Endothelial cell of hepatic sinusoid (primary cell): ENCODE measurements at regions not wholly inside any gene's neighbourhood (a gene's known extent, or its start where the extent isn't known, plus 50 kb on each side); places are given as distances from the start of the nearest gene placed in this dataset.
"Not testable (repeated sequence)": the region's sequence is repeated elsewhere in the genome, so short reads cannot be mapped to it uniquely, and the experiment has no call there.

ENCODE experiments used
- in situ Hi-C: cut with HindIII; loops from 2 replicates; pipeline ENCODE4 v1.10.0; 2017; ENCODE audit warnings: low sequenced_read_pairs

DNA sequence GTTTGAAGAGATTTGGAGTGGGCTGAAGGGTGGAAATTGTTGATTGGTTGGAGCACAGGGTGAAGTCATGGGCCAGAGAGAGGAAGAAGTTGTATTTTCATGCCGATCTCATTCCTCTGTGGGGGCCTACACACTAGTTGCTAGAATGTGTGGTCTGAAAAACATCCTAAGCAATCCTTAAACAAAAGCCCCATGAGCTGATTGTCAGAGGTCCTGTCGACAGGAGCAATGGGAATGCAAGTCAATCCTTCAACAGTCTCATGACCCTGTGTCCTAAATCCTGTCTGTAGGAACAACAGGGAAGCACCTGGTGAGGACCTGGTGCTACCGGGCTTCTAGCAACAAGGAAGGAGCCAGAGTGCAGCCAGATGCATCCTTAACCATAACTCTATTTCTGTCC is 324.0 kb upstream of the TMEM132C start:
- in situ Hi-C loops: no loop called here

DNA sequence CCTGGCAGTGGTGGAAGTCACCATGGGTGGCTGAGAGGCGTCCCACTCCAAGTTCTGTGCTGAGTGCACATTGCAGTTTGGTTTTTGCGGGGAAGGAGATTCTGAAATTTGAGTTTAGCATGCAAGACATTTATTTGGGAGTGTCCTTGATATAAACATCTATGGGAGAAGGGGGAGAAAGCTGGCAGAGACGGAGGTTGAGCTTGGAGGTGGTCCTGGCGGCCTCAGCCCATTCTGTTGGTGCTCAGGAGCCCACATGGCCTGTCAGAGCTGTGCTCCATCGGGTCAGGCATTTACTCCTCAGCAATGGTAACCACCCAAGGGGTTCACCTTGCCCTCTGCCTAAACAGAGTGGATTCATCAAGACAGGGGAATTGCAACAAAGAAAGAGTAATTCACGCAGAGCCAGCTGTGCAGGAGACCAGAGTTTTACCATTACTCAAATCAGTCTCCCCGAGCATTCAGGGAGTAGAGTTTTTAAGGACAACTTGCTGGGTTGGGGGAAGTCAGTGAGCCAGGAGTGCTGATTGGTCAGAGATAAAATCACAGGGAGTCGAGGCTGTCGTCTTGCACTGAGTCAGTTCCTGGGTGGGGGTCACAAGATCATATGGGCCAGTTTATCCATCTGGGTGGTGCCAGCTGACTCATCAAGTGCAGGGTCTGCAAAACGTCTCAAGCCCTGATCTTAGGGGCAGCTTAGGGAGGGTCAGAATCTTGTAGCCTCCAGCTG is 323.3 kb upstream of the TMEM132C start:
- in situ Hi-C loops: no loop called here

DNA sequence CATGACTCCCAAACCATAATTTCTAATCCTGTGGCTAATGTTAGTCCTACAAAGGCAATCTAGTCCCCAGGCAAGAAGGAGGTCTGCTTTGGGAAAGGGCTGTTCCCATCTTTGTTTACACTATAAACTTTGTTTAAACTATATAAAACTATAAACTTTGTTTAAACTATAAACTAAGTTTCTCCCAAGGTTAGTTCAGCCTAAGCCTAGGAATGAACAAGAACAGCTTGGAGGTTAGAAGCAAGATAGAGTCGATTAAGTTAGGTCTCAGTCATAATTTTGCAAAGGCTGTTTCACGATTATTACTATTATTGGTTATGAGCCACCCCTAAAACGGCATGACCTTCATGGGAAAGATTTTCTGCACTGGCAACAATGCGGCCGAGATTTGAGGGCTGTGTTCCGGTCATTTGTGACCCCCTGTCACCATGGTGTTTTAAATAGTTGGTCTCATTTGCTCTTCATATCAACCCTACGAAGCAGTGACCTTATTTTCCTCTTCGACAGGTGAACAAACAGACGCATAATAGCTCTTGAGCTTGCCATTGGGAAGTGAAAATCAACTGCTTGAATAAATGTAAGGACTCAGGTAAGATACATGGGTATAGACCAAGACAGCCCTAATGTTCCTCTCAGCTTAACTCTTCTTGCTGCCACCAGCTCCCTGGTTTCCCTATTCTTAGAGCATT is 322.6 kb upstream of the TMEM132C start:
- in situ Hi-C loops: no loop called here

DNA sequence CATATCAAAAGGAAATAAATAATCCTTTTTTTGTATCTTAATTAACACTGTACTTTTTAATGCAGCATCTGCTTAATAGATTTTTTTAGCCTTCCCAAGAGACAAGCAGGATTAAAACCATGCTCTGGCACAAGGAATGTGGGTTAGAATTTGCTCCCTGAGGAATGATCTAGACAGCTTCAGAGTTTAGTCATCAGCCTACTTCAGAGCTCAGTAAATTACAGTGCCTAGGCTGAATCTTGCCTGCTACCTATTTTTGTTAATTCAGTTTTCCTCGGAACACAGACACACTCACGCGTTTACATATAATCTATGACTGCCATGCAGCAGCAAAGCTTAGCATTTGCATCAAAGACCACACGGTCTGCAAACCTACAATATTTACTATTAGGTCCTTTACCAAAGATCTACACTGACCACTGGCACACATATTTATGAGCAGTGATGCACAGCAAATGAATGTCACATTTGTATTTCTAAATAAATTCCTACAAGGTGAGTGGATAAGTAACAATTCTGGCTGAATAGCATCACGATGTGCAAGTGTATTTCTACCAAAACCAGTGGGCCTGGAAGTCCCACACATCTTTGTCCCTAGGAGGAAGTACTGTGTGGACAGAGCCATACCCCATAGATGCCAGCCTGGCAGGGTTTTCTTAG is 309.8 kb upstream of the TMEM132C start:
- in situ Hi-C loops: no loop called here

DNA sequence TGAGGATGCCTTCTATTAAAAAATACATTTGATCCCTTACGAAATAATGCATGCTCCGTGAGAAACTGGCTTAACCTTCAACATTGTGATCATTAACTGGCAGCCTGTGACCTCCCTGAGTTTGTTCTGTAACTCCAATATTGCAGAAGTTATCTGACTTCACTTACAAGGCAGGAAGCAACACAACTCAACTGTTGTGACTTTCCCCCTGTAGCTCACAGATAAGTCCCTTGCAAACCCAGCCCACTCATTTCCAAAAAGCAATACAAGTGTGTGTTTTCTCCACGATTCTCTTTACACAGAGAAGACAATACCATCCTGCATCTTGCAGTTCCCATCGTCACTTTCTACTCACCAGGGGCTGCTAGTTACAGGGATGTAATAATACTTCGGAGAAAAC is 304.7 kb upstream of the TMEM132C start:
- in situ Hi-C loops: no loop called here

DNA sequence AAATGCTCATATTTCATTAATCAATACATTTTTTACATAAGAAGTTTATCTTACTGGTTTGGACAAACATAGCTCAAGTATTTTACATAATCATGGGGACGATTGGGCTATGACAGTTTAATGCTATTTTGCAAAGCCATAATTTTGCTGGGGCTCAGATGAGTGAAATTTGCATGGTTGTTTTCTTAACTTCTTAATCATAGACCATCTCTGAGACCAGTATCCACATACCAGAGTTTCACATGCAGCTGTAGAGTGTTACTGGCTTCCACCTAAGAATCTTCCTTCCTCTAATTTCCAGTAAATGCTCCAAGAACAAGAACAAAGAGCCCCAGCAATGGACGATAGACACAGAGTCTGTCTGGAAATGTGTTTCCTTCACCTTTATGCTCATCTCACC is 303.0 kb upstream of the TMEM132C start:
- in situ Hi-C loops: no loop called here

DNA sequence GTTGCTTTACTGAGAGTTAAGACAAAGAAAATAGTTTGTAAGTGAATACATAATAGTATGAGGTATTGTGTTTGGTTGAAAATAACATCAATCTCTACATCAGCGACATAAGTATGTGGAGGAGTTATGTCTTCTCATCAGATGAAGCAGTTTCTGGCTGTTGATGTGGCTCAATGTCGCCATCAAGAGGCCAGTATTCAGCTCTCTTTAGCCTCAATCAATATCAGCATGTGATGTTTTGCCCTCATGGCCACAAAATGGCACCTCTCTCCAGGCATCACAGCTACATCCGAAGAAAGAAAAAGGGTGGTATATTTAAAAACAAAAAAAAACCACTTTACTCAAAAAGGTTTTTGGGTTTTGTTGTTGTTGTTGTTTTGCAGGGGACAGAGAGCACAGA is 302.3 kb upstream of the TMEM132C start:
- in situ Hi-C loops: no loop called here

DNA sequence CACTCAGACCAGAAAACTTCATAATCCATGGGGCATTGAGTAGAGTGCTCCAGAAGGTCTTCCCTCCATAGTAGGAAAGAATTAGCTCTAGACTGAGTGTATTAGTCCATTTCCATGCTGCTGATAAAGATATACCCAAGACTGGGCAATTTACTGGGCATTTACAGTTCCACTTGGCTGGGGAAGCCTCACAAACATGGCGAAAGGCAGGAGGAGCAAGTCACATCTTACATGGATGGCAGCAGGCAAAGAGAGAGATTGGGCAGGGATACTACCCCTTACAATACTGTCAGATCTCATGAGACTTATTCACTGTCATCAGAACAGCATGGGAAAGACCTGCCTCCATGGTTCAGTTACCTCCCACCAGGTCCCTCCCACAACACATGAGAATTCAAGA is 300.6 kb upstream of the TMEM132C start:
- in situ Hi-C loops: no loop called here

DNA sequence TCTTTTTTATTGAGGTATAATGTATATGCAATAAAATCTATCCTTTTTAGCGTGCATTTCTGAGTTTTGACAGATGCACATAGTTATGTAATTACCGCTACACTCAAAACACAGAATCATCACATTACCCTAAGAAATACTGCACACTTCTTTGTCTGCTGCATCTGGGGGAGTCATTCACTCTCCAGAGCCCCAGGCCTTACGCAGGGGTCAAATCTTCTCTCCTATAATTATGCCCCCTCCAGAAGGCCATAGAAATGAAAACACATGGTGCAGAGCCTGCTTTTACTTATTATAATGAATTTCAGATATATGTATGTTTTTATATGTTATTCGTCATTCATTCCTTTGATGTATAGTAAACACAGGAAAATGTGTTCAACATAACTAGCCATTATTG is 296.5 kb upstream of the TMEM132C start:
- in situ Hi-C loops: no loop called here

DNA sequence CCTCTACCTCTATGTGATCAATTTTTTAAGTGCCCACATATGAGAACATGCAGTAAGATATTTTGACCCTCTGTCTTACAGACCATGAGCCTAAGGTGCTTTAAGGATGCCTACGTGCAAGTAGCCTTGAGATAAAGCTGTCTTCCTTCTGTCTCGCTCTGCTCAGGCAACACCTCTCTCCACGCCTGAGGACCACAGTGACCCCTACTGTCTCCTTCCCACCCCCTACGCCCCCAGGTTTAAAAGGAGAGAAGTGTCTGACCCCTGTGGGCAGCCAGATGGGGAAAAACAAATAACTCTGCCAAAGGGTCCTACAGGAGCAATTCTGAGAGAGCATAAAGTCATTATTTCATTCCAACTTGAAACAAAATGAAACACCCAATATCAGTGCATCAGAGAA is 286.4 kb upstream of the TMEM132C start:
- in situ Hi-C loops: no loop called here

DNA sequence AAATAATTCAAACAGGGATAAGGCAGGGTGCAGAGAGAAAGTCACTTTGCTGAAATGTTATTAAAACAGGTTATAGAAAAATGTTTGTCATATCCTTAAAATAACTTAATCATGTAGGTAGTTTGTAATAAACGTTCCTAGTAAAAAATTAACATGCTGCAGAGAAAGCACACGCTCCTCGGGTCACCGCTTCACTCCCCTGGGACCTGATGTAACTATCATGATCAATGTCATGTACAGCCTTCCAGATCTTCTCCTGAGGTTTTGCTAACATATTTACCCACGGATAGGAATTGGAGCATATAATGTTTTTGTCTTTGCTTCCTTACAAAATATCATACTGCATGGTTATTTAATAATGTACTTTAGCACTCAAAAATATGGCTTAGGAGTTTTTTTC is 285.1 kb upstream of the TMEM132C start:
- in situ Hi-C loops: no loop called here

DNA sequence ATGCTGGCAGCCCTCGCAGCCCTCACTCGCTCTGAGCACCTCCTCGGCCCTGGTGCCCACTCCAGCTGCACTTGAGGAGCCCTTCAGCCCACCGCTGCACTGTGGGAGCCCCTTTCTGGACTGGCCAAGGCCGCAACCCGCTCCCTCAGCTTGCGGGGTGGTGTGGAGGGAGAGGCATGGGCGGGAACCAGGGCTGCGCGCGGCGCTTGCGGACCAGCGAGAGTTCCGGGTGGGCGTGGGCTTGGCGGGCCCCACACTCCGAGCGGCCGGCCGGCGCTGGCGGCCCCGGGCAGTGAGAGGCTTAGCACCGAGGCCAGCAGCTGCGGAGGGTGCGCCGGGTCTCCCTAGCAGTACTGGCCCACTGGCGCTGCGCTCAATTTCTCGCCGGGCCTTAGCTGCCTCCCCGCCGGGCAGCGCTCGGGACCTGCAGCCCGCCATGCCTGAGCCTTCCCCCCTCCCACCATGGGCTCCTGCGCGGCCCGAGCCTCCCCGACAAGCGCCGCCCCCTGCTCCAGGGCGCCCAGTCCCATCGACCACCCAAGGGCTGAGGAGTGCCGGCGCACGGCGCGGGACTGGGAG is 283.7 kb upstream of the TMEM132C start:
- in situ Hi-C loops: not testable (repeated sequence)

DNA sequence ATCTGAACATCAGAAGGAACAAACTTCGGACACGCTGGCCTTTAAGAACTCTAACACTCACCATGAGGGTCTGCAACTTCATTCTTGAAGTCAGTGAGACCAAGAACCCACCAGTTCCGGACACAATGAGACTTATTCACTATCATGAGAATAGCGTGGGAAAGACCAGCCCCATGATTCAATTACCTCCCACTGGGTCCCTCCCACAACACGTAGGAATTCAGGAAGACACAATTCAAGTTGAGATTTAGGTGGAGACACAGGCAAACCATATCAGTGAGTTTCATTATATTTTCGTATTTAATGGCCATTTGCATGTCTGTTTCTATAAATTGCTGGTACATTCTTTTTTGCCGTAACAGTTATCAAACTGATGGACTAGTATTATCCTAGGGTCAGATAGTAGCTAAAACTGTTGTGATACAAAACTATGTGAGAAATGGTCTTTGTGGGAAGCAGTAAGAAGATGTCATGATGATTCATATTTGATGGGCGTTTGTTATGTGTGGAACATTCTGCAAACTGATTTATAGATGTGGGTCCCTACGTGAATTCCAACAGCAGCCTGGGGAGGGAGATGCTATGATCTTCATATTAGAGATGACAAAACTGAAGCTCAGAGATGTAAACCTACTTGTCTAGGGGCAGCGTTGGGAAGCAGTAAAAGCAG is 282.4 kb upstream of the TMEM132C start:
- in situ Hi-C loops: no loop called here

DNA sequence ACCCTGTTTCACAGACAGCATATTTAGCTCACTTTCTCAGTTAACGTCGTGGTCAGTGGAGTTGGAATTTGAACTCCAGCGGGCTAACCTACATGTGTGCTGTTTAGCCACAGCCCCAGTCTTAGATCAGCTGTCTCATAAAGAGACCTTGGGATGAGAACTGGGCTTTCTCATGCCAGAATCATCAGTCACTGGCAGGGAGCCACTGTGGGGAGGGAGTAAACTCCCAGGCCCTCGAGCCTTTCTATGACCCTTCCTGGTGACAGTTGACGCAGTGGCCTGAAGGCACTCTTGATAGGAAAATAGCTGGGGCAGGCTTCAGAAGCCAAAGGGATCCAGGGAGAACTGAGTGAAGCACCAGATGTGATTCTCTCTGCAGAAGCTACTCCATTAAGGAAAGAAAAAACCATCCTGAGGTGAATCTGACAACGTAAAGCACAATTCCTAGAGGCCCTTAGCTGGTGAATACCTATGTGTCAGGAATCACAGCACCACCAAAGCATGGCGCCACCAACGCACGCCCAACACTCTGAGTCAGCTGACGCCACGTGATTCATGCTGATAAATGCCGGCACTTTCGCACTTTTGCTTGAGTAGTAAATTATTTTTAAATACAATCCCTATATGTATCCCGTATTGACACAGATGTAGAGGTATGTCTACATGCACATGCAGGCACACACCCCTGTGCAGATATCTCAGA is 279.6 kb upstream of the TMEM132C start:
- in situ Hi-C loops: no loop called here

DNA sequence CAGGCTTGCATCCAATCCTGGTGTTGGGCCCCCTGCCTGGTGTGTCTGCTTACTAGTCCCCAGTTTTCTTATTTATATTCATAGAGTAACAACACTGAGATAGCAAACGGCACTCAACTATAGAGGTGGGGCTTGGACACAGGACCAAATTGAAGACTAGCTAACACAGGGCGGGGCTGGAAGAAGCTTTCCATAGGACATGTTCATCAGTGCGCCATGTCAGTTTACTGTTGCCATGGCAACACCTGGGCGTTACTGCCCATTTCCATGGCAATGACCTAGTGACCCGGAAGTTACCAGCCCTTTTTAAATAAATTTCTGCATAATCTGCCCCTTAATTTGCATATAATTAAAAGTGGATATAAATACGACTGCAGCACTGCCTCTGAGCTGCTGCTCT is 275.5 kb upstream of the TMEM132C start:
- in situ Hi-C loops: no loop called here

DNA sequence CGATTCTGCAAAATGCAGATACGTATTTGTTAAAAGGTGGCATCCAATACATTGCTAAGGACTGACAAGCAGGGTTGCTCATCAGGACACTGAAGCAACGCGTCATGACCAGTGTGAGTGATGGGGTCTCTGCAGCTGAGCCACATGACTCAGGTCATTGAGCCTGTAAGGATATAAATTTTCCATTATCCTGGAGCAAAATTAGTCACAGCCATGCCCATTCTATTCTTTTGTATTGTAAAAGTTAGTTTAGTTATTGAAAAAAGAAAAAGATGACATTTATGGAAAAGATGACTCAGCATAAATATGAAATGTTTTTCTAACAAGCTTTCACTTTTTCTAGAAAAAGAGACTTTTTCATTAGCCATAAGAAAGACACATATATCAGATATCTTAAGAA is 268.0 kb upstream of the TMEM132C start:
- in situ Hi-C loops: no loop called here

DNA sequence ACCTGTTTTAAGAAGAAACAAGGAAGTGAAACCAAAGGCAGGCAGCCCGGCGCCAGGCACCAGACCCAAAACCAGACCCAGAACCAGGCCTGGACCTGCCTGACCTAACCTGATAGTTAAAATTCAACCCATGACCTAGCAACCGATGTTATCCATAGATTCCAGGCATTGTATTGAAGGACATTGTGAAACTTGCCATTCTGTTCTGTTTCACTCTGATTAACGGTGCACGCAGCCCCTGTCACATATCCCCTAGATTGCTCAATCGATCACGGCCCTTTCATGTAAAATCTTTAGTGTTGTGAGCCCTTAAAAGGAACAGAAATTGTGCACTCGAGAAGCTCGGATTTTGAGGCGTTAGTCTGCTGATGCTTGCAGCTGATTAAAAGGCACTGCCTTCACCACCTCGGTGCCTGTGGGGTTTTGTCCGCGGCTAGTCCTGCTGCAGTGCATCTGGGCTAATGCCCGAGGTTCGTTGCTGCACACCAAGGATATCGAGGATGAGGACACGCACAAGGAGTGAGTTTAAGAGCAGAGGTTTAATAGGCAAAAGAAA is 262.5 kb upstream of the TMEM132C start:
- in situ Hi-C loops: no loop called here

DNA sequence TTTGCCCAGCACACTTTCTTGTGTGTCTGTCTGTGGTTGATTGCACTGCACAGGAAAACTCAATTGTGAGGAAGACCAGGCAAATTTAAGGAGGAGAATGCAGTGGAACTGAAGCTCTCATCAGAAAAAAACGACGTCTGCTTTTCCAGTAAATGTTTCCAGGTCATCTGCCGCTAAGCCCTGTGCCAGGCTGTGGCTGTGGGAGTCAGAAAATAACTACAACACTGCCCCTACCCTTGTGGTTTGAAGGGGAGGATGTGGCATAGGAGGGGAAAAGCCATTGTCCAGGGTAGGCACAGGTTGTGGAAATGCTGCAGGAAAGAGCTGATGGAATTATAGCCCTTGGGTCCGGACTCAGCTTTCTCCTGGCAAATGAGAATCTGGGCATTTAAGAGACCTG is 259.7 kb upstream of the TMEM132C start:
- in situ Hi-C loops: no loop called here

DNA sequence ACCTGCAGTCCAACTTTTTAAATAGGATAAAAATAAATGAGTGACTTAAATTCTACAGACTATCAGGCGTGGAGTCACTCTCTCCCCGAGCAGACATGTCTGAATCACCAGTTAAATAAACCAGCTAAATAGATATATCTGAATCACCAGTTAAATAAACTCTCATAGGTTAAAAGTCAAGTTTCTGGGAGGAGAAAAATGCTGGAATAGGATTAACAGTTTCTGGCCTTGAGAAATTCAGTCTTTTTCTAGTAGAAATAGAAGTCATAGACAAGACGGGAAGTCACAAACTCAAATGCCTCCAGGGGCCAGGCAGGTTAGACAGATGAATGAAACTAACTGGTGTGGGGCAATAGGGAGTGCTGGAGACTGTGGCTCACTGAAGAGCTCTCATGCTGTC is 258.6 kb upstream of the TMEM132C start:
- in situ Hi-C loops: no loop called here

DNA sequence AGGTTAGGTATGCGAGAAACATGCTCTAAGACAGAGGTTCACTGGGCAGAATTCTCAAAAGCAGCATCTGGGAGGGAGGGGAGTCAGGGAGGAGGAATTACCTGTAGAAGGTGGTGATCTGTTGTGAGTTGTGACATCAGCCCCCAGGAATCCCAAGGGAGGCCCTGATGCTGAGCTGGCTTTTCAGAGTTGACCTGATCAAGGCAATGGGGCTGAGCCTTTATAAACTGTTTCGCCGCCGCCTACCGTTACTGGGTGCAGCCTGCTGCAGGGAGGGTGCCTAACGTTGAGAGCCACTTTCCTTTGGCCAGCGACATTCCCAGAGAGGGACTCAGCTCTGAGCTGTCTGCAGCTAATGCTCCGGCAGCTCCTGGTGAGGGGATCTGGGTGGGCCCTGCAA is 257.9 kb upstream of the TMEM132C start:
- in situ Hi-C loops: no loop called here
